HG02610 (cell line): ENCODE measurements at regions not wholly inside any gene's neighbourhood (a gene's known extent, or its start where the extent isn't known, plus 50 kb on each side); places are given as distances from the start of the nearest gene placed in this dataset.

Experiments
- ATAC-seq: cut with Tn5 transposase; IDR thresholded peaks from one replicate; pipeline ENCODE4 v1.9.1; 2021; ENCODE audit warnings: mild to moderate bottlenecking, moderate library complexity; ENCODE audit not compliant: unreplicated experiment

GRCh38 chr14:101360054-101360911, 201.0 kb upstream of the DIO3 start:
- ATAC-seq: no peak

GRCh38 chr14:101361044-101361443, 200.3 kb upstream of the DIO3 start:
- no peak for ATAC-seq

GRCh38 chr14:101361451-101362433, 199.6 kb upstream of the DIO3 start:
- no peak for ATAC-seq

- ATAC-seq: no peak
Measured at GRCh38 chr14:101362529-101363260, 198.6 kb upstream of the DIO3 start.

GRCh38 chr14:101363261-101363555, 198.1 kb upstream of the DIO3 start:
- no peak for ATAC-seq

- no peak for ATAC-seq
Measured at GRCh38 chr14:101363880-101364391, 197.4 kb upstream of the DIO3 start.

- no peak for ATAC-seq
Measured at GRCh38 chr14:101364503-101365328, 196.6 kb upstream of the DIO3 start.

GRCh38 chr14:101365329-101366158, 195.8 kb upstream of the DIO3 start:
- no peak for ATAC-seq

GRCh38 chr14:101367421-101368261, 193.7 kb upstream of the DIO3 start:
- no peak for ATAC-seq

- ATAC-seq: no peak
Measured at GRCh38 chr14:101368629-101369028, 192.7 kb upstream of the DIO3 start.

- no peak for ATAC-seq
Measured at GRCh38 chr14:101369194-101369915, 191.9 kb upstream of the DIO3 start.

- ATAC-seq: no peak
Measured at GRCh38 chr14:101369916-101370592, 191.2 kb upstream of the DIO3 start.

GRCh38 chr14:101370593-101371569, 190.4 kb upstream of the DIO3 start:
- no peak for ATAC-seq

- ATAC-seq: no peak
Measured at GRCh38 chr14:101371799-101372793, 189.2 kb upstream of the DIO3 start.
